Mucosa of stomach (tissue), 1 donor: ENCODE measurements at regions not wholly inside any gene's neighbourhood (a gene's known extent, or its start where the extent isn't known, plus 50 kb on each side); places are given as distances from the start of the nearest gene placed in this dataset.
"Not testable (repeated sequence)": the region's sequence is repeated elsewhere in the genome, so short reads cannot be mapped to it uniquely, and the experiment has no call there.

Source experiments
- H3K27me3 ChIP-seq: one replicate; pipeline ENCODE4 v1.7.0; 2013; ENCODE audit warnings: mild to moderate bottlenecking, low read length; ENCODE audit not compliant: control insufficient read depth, insufficient read depth
- H3K36me3 ChIP-seq: one replicate; pipeline ENCODE4 v1.7.0; 2013; ENCODE audit warnings: low read length; ENCODE audit not compliant: control insufficient read depth, insufficient read depth
- H3K4me1 ChIP-seq: one replicate; pipeline ENCODE4 v1.7.0; 2013; ENCODE audit warnings: mild to moderate bottlenecking, low read length; ENCODE audit not compliant: control insufficient read depth, insufficient read depth
- H3K4me3 ChIP-seq: one replicate; pipeline ENCODE4 v1.7.0; 2013; ENCODE audit warnings: low read length
- H3K9ac ChIP-seq: one replicate; pipeline ENCODE4 v1.7.0; 2013; ENCODE audit warnings: mild to moderate bottlenecking, low read length, moderate library complexity
- H3K9me3 ChIP-seq: one replicate; pipeline ENCODE4 v1.7.0; 2013; ENCODE audit warnings: mild to moderate bottlenecking, low read length, moderate library complexity; ENCODE audit not compliant: control insufficient read depth
- donor health status: Pancreatic carcinoma.

DNA sequence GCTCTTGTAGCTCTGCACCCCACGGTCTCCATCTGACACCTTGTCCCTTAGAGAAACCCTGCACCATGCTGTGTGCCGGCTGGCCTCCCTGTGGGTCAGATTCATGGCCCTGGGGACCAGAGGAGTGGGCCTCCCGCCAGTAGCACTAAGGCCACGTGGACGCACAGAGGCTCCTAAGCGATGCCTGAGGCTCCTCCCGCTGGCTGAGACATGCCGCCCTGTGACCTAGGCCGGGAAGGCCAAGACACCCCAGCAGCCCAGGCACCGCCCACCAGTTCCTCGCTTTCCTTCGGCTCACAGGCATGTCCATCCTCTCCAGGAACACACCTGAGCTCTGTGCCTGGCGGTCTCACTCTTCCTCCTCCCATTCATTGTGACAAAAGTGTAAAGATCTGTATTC is 311.0 kb downstream of the THBS2 start:
- H3K9ac ChIP-seq, result no peak overlapping the region

DNA sequence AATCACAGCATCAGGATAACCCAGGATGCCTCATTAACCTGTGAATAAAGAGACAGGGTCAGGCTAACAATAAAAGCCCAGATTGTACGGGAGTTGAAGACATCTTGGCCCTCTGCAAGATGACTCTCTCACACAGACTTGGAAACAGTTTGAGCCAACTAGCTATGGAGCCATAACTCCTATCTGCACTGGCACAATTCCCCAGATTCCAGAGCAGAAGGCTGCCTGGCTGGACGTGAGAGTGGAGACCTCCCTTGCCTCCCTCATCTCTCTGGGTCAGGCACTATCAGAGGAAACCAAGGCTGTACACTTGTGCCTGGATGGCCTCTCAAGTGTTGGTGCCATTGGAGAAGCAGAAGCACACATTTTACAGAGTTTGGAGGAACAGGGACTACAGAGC is 312.6 kb downstream of the THBS2 start:
- Histone ChIP-seq H3K4me3 (no peak overlapping the region), H3K9me3 (no peaks in the 10 kb centered on the region), H3K27me3 (no peaks in the 10 kb centered on the region)

More for the DNA sequence above, 311.0 kb downstream of the THBS2 start:
- Histone ChIP-seq H3K27me3 (no peaks in the 10 kb centered on the region), H3K9me3 (no peaks in the 10 kb centered on the region), H3K36me3 (no peaks in the 10 kb centered on the region), H3K4me1 (no peaks in the 10 kb centered on the region), H3K4me3 (no peak overlapping the region)

DNA sequence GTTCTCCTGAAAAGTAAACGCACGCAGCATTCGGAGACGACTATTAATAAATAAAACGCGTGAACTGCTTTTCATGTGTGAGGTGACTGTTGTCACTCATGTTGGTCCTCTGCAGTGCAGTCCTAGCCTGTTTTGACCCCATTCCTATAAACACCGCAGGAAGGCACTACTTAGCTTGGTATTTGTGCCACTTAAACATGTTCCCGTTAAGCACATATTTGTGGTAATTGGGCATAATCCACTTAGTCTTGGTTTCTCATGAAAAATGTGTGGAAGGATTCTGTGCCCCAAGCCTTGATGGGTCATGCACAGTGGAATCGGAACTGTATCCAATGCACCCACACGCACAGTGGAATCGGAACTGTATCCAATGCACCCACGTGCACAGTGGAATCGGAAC is 313.9 kb downstream of the THBS2 start:
- no peaks in the 10 kb centered on the region for H3K36me3 ChIP-seq
- no peak overlapping the region for H3K9ac ChIP-seq
- H3K4me1 ChIP-seq, result no peaks in the 10 kb centered on the region
- H3K9me3 ChIP-seq, result no peaks in the 10 kb centered on the region
- H3K27me3 ChIP-seq, result no peaks in the 10 kb centered on the region
- no peak overlapping the region for H3K4me3 ChIP-seq

More for the DNA sequence above, 312.6 kb downstream of the THBS2 start:
- H3K9ac ChIP-seq, result no peak overlapping the region
- no peaks in the 10 kb centered on the region for H3K4me1 ChIP-seq
- no peaks in the 10 kb centered on the region for H3K36me3 ChIP-seq

DNA sequence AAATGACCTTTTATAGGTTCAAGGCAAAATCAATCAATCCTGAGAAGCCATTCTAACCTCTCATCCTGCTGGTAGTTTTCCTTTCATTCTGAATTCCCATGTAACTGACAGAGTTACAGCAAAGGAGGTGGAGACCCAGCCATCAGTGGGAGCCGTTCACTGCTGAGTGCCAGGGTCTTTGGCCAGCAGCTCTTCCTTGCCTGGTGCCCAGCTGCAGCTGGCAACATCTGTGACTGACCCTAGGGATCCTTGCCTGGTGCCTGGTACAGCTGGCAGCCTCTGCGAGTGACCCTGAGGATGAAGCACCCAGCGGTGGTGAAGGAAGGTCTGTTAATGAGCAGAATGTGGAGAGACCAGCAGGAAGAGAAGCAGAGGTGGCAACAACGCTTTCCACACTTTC is 314.6 kb downstream of the THBS2 start:
- Histone ChIP-seq H3K9me3 (no peaks in the 10 kb centered on the region), H3K4me1 (no peaks in the 10 kb centered on the region), H3K27me3 (no peaks in the 10 kb centered on the region), H3K9ac (no peak overlapping the region), H3K36me3 (no peaks in the 10 kb centered on the region), H3K4me3 (no peak overlapping the region)

DNA sequence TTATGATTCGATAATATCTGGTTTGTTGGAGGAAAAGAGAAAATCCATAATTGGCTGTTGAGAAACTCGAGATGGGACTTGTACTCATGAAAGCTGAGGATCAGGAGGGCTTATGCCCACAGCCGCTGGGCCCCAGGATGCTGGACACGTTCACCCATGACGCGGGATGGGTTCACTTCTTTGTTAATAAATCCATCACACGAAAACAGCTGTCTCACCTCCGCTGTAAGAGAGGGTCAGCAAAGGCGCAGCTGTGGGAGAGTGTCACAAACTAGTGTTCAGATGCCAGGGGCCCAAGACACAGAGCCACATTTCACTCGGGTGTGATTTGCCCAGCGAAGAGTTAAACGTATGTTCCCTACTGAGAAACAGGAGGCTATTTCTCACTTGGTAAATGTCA is 315.1 kb downstream of the THBS2 start:
- no peaks in the 10 kb centered on the region for H3K9me3 ChIP-seq
- H3K4me1 ChIP-seq, result no peaks in the 10 kb centered on the region
- H3K36me3 ChIP-seq, result no peaks in the 10 kb centered on the region
- no peaks in the 10 kb centered on the region for H3K27me3 ChIP-seq
- no peak overlapping the region for H3K4me3 ChIP-seq
- no peak overlapping the region for H3K9ac ChIP-seq

DNA sequence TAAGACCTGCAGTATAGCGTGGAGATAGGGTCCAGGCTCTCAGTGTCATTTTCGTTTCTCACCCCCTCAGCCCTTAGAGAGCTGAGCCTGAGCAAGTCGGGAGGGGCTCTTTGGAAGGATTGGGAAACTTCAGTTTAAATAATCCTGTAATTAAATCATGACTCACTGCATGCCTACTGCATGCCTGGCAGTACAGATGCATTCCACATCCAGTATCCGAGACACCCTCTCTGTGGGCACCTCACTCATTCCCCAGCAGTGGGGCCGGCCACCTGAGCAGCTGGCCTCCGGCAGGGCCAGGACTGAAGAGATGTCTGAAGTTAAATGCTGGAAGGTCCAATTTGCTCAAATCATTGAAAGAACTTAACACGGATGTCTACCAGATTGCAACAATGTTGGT is 316.6 kb downstream of the THBS2 start:
- H3K4me1 ChIP-seq, result no peaks in the 10 kb centered on the region
- no peaks in the 10 kb centered on the region for H3K36me3 ChIP-seq
- H3K4me3 ChIP-seq, result no peak overlapping the region
- no peak overlapping the region for H3K9ac ChIP-seq
- H3K27me3 ChIP-seq, result no peaks in the 10 kb centered on the region
- no peaks in the 10 kb centered on the region for H3K9me3 ChIP-seq

- H3K4me3 ChIP-seq, result no peak overlapping the region
- no peak overlapping the region for H3K9ac ChIP-seq
- no peaks in the 10 kb centered on the region for H3K9me3 ChIP-seq
- no peaks in the 10 kb centered on the region for H3K27me3 ChIP-seq
- no peaks in the 10 kb centered on the region for H3K4me1 ChIP-seq
- no peaks in the 10 kb centered on the region for H3K36me3 ChIP-seq
Observed at GRCh38 chr6:168935628-168936010, 318.0 kb downstream of the THBS2 start.

DNA sequence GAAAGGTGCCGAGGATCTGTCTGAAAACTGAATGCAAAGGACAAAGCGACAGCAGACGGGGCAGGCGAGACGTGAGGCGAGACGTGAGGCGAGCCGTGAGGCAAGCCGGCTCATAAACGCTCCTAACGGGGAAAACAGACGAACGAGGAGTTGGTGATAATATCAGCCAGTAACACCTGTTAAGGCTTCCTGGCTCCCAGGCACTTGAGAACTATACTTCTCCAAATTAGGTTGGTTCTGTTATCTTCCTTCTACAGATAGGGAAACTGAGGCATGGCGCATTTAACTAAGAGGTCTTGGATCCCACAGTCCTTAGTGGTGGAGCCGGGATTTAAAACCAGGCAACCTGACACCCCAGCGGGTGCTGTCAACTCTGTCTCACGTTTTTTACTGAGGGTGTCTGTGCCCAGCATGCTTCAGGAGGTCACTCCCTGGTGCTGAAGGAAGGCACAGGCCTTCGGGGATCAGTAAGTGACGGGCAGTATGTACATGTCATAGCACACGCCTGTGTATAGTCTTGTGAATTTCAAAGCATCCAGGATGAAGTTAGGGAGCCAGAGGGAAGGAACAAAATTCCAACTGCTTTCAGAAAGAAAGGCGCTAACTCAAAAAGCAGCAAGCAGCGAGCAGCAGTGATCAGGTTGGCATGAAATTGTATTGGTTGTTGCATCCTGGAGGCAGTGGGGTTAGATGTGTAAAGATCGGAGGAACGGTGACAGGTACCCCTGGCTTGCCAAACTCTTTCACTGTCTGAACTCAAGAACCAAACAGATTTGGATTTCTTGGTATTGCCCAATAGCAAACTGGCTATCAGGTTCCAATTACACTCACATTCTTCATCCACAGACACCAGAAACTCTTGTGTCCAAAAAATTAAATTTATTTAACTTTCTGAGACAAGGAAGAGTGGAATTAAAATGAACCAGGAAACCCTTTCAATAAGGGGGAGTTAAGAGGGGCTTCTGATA is 318.7 kb downstream of the THBS2 start:
- H3K9me3 ChIP-seq, result no peaks in the 10 kb centered on the region
- no peaks in the 10 kb centered on the region for H3K27me3 ChIP-seq
- no peaks in the 10 kb centered on the region for H3K4me1 ChIP-seq
- no peak overlapping the region for H3K9ac ChIP-seq
- no peak overlapping the region for H3K4me3 ChIP-seq
- no peaks in the 10 kb centered on the region for H3K36me3 ChIP-seq

DNA sequence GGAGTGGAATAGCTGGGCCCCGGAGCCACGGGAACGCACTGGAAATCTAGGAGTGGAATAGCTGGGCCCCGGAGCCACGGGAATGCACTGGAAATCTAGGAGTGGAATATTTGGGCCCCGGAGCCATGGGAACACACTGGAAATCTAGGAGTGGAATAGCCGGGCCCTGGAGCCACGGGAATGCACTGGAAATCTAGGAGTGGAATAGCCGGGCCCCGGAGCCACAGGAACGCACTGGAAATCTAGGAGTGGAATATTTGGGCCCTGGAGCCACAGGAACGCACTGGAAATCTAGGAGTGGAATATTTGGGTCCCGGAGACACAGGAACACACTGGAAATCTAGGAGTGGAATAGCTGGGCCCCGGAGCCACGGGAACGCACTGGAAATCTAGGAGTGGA is 321.5 kb downstream of the THBS2 start:
- H3K9me3 ChIP-seq, H3K9ac ChIP-seq, H3K4me1 ChIP-seq, H3K27me3 ChIP-seq, H3K4me3 ChIP-seq, H3K36me3 ChIP-seq: not testable (repeated sequence)

DNA sequence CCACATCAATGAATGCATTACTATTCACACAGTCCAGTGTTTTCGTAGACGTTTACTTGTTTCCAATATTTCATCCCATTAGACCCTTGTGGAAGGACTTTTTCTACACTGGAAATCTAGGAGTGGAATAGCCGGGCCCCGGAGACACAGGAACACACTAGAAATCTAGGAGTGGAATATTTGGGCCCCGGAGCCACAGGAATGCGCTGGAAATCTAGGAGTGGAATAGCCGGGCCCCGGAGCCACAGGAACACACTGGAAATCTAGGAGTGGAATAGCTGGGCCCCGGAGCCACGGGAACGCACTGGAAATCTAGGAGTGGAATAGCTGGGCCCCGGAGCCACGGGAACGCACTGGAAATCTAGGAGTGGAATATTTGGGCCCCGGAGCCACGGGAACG is 322.6 kb downstream of the THBS2 start:
- H3K4me1 ChIP-seq, H3K9ac ChIP-seq, H3K27me3 ChIP-seq, H3K36me3 ChIP-seq, H3K4me3 ChIP-seq, H3K9me3 ChIP-seq: not testable (repeated sequence)

GRCh38 chr6:168929871-168930450 is 323.7 kb downstream of the THBS2 start:
- no peak overlapping the region for H3K4me3 ChIP-seq

GRCh38 chr6:168928012-168928411 is 325.6 kb downstream of the THBS2 start:
- no peaks in the 10 kb centered on the region for H3K9me3 ChIP-seq
- H3K36me3 ChIP-seq, result no peaks in the 10 kb centered on the region
- no peaks in the 10 kb centered on the region for H3K4me1 ChIP-seq
- no peak overlapping the region for H3K4me3 ChIP-seq
- no peaks in the 10 kb centered on the region for H3K27me3 ChIP-seq
- H3K9ac ChIP-seq, result no peak overlapping the region

More at GRCh38 chr6:168929871-168930450, 323.7 kb downstream of the THBS2 start:
- H3K9ac ChIP-seq, result no peak overlapping the region
- H3K4me1 ChIP-seq, result no peaks in the 10 kb centered on the region
- no peaks in the 10 kb centered on the region for H3K36me3 ChIP-seq
- H3K27me3 ChIP-seq, result no peaks in the 10 kb centered on the region
- H3K9me3 ChIP-seq, result no peaks in the 10 kb centered on the region
